ENCODE measurements at regions not wholly inside any gene's neighbourhood (a gene's known extent, or its start where the extent isn't known, plus 50 kb on each side); places are given as distances from the start of the nearest gene placed in this dataset.

DNA sequence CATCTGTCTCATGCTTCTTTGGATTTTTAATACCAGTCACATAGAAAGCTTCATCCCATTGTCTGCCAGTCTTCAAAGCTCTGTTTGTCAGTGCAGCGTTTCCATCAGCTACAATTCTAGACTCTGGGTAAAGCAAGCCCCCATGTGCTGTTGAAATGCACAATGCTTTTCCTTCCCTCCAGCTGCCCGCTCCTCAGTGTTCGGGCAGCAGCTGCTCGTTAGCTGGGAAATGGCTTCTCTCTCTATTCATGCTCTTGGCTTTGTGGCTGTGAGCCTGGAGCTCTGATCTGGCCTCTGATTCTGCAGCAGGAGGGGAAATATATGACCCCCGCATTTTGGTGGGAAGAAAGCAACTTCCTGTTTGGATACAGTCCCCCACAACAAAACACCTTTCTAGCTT lies 213.0 kb upstream of the CDYL start:
- TF ChIP-seq CTCF (IDR thresholded peaks at IDR 0.05; ENCODE audit: low read length) (no peak), EZH2 (IDR thresholded peaks at IDR 0.05; ENCODE audit: borderline replicate concordance, low read length) (no peak)

Measured in OCI-LY1 (cell line).